GM13976 (cell line): ENCODE measurements at regions not wholly inside any gene's neighbourhood (a gene's known extent, or its start where the extent isn't known, plus 50 kb on each side); places are given as distances from the start of the nearest gene placed in this dataset.

Source experiments
- DNase-seq: peaks from one replicate; pipeline ENCODE4 v3.0.0; 2012; ENCODE audit warnings: low spot score
- CTCF ChIP-seq: IDR thresholded peaks from 2 replicates; pipeline ENCODE4 v1.5.1; 2012; ENCODE audit warnings: borderline replicate concordance, mild to moderate bottlenecking; ENCODE audit not compliant: insufficient read depth; ENCODE audit errors: extremely low read depth, missing control alignments, control extremely low read depth
- in situ Hi-C: fragments of 300-500 bp; cut with MboI; formaldehyde crosslinking; loops from one replicate; pipeline ENCODE4 v1.12.0; 2022; ENCODE audit warnings: low sequenced_read_pairs, mixed read lengths, inconsistent platforms; ENCODE audit not compliant: unreplicated experiment

- DNase-seq, result no peak
- in situ Hi-C loops, result no loop called here
- no peak for TF ChIP-seq CTCF
Observed at GRCh38 chr2:176443946-176444345, 174.7 kb downstream of the MTX2 start.

GRCh38 chr2:176445956-176446355 lies 176.7 kb downstream of the MTX2 start:
- in situ Hi-C loops, result no loop called here
- no peak for DNase-seq
- TF ChIP-seq CTCF, result no peak

- TF ChIP-seq CTCF, result no peak
- no peak for DNase-seq
- in situ Hi-C loops, result no loop called here
Observed at GRCh38 chr2:176446718-176447414, 177.6 kb downstream of the MTX2 start.

- TF ChIP-seq CTCF, result no peak
- no peak for DNase-seq
- in situ Hi-C loops, result no loop called here
Observed at GRCh38 chr2:176447616-176448015, 178.4 kb downstream of the MTX2 start.

- in situ Hi-C loops, result loop anchor here (10.0 kb wide), 1 partner anchor 305 kb away; no protein-coding TSS in a partner anchor
- DNase-seq, result no peak
- no peak for TF ChIP-seq CTCF
Observed at GRCh38 chr2:176449852-176450251, 180.6 kb downstream of the MTX2 start.

GRCh38 chr2:176453784-176454183 lies 184.5 kb downstream of the MTX2 start:
- in situ Hi-C loops, result loop anchor here (10.0 kb wide), 1 partner anchor 309 kb away; no protein-coding TSS in a partner anchor
- TF ChIP-seq CTCF, result no peak
- DNase-seq, result no peak
